ENCODE measurements at regions not wholly inside any gene's neighbourhood (a gene's known extent, or its start where the extent isn't known, plus 50 kb on each side); places are given as distances from the start of the nearest gene placed in this dataset.

DNA sequence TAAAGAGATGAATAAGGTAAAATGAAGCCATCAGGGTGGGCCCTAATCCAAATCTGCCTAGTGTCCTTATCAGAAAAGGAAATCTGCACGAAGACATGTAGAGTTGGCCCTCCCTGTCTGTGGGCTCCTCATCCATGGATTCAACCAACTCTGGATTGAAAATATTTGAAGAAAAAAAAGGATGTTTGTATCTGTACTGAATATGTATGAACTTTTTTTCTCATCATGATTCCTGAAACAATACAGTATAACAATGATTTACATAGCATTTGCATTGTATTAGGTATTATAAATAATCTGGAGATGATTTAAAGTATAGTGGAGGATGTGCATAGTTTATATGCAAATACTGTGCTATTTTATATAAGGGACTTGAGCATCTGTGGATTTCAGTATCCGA lies 59.0 kb upstream of the SMAD6 start:
- Histone ChIP-seq H3K4me2 (ENCODE audit: insufficient read depth, low read length) (no peak overlapping the region), H2AFZ (ENCODE audit: low read depth, low read length) (no peak overlapping the region), H3K79me2 (ENCODE audit: insufficient read depth, low read length) (no peaks in the 10 kb centered on the region), H3K36me3 (ENCODE audit: insufficient read depth, low read length) (no peaks in the 10 kb centered on the region), H3K27ac (ENCODE audit: low read length) (no peak overlapping the region), H3K9ac (ENCODE audit: low read depth, low read length) (no peak overlapping the region), H3K4me1 (ENCODE audit: insufficient read depth, low read length) (peaks cover 6% of the 10 kb centered on the region), H3K9me3 (ENCODE audit: insufficient read depth, low read length, severe bottlenecking) (no peaks in the 10 kb centered on the region), H3K27me3 (ENCODE audit: insufficient read depth, low read length, poor library complexity) (no peaks in the 10 kb centered on the region), H4K20me1 (ENCODE audit: insufficient read depth, low read length) (no peaks in the 10 kb centered on the region), H3K4me3 (ENCODE audit: low read depth in 1 of 2, low read length in 2 of 2) (no peak overlapping the region)
- DNase-seq (no peak), ATAC-seq (ENCODE audit: insufficient read depth, low read depth) (no peak)
- TF ChIP-seq EZH2 (IDR thresholded peaks at IDR 0.05; ENCODE audit: borderline replicate concordance, low read depth, low read length, severe bottlenecking): no peak
- TF ChIP-seq, protein P1, sequence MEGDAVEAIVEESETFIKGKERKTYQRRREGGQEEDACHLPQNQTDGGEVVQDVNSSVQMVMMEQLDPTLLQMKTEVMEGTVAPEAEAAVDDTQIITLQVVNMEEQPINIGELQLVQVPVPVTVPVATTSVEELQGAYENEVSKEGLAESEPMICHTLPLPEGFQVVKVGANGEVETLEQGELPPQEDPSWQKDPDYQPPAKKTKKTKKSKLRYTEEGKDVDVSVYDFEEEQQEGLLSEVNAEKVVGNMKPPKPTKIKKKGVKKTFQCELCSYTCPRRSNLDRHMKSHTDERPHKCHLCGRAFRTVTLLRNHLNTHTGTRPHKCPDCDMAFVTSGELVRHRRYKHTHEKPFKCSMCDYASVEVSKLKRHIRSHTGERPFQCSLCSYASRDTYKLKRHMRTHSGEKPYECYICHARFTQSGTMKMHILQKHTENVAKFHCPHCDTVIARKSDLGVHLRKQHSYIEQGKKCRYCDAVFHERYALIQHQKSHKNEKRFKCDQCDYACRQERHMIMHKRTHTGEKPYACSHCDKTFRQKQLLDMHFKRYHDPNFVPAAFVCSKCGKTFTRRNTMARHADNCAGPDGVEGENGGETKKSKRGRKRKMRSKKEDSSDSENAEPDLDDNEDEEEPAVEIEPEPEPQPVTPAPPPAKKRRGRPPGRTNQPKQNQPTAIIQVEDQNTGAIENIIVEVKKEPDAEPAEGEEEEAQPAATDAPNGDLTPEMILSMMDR (IDR thresholded peaks at IDR 0.05; ENCODE audit: borderline replicate concordance, extremely low read depth, low read length, poor library complexity, severe bottlenecking): no peak

DNA sequence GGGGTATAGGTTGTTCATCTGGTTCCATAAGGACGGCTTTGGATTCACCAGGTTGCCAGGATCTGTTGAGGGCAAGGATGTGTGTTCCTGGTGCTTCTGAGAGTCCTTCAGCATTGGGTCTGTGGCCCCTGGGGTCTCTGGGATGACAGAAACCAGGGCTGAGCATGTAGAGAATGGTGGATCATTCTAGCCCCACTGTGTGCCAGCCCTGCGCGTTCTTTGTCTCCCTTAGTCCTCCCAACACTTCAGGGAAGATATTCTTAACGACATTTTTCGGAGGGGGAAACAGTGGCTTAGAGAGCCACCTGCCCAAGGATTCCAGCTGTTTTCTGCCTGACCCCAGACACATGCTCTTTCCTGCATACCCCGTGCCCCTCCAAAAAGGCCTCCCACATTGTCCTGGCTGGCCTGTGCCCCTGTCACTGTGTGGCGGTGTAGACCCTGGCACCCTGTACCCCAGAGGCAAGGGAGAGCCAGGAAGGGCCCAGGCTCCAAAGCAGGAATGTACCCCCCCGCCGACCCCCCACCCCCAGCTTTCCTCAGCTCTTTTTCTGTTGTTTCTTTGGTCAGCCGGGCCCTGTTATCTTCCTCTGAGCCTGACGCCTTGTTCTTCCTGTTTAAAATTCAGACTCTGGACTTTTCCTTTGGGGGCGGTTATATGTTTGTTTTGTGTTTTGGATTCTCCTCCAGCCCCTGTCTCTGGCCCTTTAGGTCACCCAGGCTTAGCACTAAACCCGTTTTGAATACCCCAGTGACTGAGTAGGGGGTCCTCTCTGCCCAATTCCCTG lies 57.8 kb upstream of the SMAD6 start:
- no peak for TF ChIP-seq EZH2 (IDR thresholded peaks at IDR 0.05; ENCODE audit: borderline replicate concordance, low read depth, low read length, severe bottlenecking)
- TF ChIP-seq, protein P1 (IDR thresholded peaks at IDR 0.05; ENCODE audit: borderline replicate concordance, extremely low read depth, low read length, poor library complexity, severe bottlenecking): no peak
- no peak for ATAC-seq (ENCODE audit: insufficient read depth, low read depth)
- no peaks in the 10 kb centered on the region for H3K9me3 ChIP-seq (ENCODE audit: insufficient read depth, low read length, severe bottlenecking)
- H3K27me3 ChIP-seq (ENCODE audit: insufficient read depth, low read length, poor library complexity): no peaks in the 10 kb centered on the region
- H3K36me3 ChIP-seq (ENCODE audit: insufficient read depth, low read length): no peaks in the 10 kb centered on the region
- no peaks in the 10 kb centered on the region for H4K20me1 ChIP-seq (ENCODE audit: insufficient read depth, low read length)
- no peaks in the 10 kb centered on the region for H3K4me1 ChIP-seq (ENCODE audit: insufficient read depth, low read length)
- H3K9ac ChIP-seq (ENCODE audit: low read depth, low read length): no peak overlapping the region
- no peak overlapping the region for H2AFZ ChIP-seq (ENCODE audit: low read depth, low read length)
- no peak overlapping the region for H3K4me2 ChIP-seq (ENCODE audit: insufficient read depth, low read length)
- no peak overlapping the region for H3K27ac ChIP-seq (ENCODE audit: low read length)
- DNase-seq: no peak
- H3K4me3 ChIP-seq (ENCODE audit: low read depth in 1 of 2, low read length in 2 of 2): no peak overlapping the region
- no peaks in the 10 kb centered on the region for H3K79me2 ChIP-seq (ENCODE audit: insufficient read depth, low read length)

DNA sequence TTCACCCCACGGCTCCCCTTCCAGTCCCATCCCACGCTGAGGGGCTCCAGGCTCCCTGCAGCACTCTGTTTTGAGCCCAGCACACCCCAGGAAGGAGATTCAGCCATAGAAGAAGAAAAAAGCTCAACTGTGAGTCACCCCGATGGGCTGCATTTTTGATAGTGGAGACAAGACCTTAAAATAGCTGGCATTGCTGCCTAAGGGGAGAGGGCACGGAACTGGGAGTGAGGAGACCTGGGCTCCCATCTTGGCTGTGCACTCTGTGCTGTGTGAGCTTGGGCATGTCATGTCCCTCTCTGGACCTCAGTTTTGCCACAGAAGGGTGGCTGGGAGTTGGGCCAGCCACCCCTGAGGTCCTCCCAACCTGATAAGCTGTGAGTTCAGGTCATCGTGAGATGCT lies 57.2 kb upstream of the SMAD6 start:
- Histone ChIP-seq H3K79me2 (ENCODE audit: insufficient read depth, low read length) (no peaks in the 10 kb centered on the region), H3K4me2 (ENCODE audit: insufficient read depth, low read length) (no peak overlapping the region), H3K27ac (ENCODE audit: low read length) (no peak overlapping the region), H3K4me1 (ENCODE audit: insufficient read depth, low read length) (no peaks in the 10 kb centered on the region), H2AFZ (ENCODE audit: low read depth, low read length) (no peak overlapping the region), H3K27me3 (ENCODE audit: insufficient read depth, low read length, poor library complexity) (no peaks in the 10 kb centered on the region), H4K20me1 (ENCODE audit: insufficient read depth, low read length) (no peaks in the 10 kb centered on the region), H3K4me3 (ENCODE audit: low read depth in 1 of 2, low read length in 2 of 2) (no peak overlapping the region), H3K36me3 (ENCODE audit: insufficient read depth, low read length) (no peaks in the 10 kb centered on the region), H3K9me3 (ENCODE audit: insufficient read depth, low read length, severe bottlenecking) (no peaks in the 10 kb centered on the region), H3K9ac (ENCODE audit: low read depth, low read length) (no peak overlapping the region)
- ATAC-seq (ENCODE audit: insufficient read depth, low read depth): no peak
- no peak for DNase-seq
- TF ChIP-seq EZH2 (IDR thresholded peaks at IDR 0.05; ENCODE audit: borderline replicate concordance, low read depth, low read length, severe bottlenecking): no peak
- TF ChIP-seq, protein P1 (IDR thresholded peaks at IDR 0.05; ENCODE audit: borderline replicate concordance, extremely low read depth, low read length, poor library complexity, severe bottlenecking): no peak

Data from DND-41 (cell line).